ENCODE measurements at regions not wholly inside any gene's neighbourhood (a gene's known extent, or its start where the extent isn't known, plus 50 kb on each side); places are given as distances from the start of the nearest gene placed in this dataset.

DNA sequence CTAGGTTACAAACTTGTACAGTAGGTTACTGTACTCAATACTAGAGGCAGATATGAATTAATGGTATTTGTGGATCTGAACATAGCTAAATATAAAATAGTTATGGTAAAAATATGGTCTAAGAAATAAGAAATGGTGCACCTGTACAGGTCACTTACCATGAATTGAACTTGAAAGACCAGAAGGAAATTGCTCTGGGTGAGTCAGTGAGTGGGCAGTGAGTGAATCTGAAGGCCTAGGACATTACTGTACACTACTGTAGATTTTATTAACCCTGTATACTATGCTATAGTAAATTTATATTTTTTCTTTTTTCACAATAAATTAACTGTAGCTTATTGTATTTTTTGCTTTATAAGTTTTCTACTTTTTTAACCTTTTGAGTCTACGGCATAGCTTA is 1020.4 kb downstream of the CDH18 start:
- Mint-ChIP-seq H3K36me3 (ENCODE audit: unreplicated experiment) (no peaks in the 10 kb centered on the region), H3K4me3 (ENCODE audit: unreplicated experiment) (no peak overlapping the region), H3K4me1 (ENCODE audit: low read depth, unreplicated experiment) (no peaks in the 10 kb centered on the region), H3K9me3 (ENCODE audit: unreplicated experiment) (no peaks in the 10 kb centered on the region), H3K27me3 (ENCODE audit: unreplicated experiment) (no peaks in the 10 kb centered on the region), H3K27ac (ENCODE audit: unreplicated experiment) (no peak overlapping the region)
- DNase-seq: no peak
- no peak for TF ChIP-seq CTCF (IDR thresholded peaks at IDR 0.05; ENCODE audit: partially characterized antibody, unreplicated experiment)

DNA sequence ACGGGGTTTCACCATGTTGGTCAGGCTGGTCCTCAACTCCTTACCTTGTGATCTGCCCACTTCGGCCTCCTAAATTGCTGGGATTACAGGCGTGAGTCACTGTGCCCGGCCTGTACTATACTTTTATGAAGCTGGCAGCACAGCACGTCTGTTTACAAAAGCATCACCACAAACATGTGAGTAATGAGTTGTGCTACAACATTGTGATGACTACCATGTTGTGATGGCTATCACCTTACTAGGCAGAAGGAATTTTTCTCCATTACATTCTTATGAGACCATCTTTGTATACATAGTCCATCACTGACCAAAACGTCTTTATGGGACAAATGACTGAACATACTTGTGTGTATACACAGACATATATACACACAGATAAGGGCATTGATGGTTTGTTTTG is 1019.0 kb downstream of the CDH18 start:
- H3K4me3 Mint-ChIP-seq (ENCODE audit: unreplicated experiment): no peak overlapping the region
- TF ChIP-seq CTCF (IDR thresholded peaks at IDR 0.05; ENCODE audit: partially characterized antibody, unreplicated experiment): no peak
- H3K9me3 Mint-ChIP-seq (ENCODE audit: unreplicated experiment): no peaks in the 10 kb centered on the region
- no peaks in the 10 kb centered on the region for H3K36me3 Mint-ChIP-seq (ENCODE audit: unreplicated experiment)
- no peaks in the 10 kb centered on the region for H3K4me1 Mint-ChIP-seq (ENCODE audit: low read depth, unreplicated experiment)
- H3K27me3 Mint-ChIP-seq (ENCODE audit: unreplicated experiment): no peaks in the 10 kb centered on the region
- H3K27ac Mint-ChIP-seq (ENCODE audit: unreplicated experiment): no peak overlapping the region
- no peak for DNase-seq

DNA sequence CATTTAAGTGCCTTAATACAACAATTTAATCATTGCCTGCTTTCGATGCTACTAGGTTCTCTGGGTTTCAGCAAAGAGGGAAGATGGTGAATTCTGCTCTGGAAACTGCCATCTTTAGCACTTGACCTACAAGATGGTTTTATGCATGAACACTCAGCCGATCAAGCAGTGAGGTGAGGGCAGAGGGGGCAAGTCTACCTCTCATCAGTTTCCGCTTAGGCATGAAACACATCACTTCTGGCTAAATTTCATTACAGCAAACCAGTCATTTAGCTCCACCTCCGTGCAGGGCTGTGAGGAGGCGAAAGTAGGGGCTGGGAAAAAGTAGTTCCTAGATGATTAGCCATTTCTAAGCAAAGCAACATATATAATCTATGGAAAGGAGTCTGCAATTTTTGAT is 1018.0 kb downstream of the CDH18 start:
- Mint-ChIP-seq H3K36me3 (ENCODE audit: unreplicated experiment) (no peaks in the 10 kb centered on the region), H3K4me3 (ENCODE audit: unreplicated experiment) (no peak overlapping the region), H3K27me3 (ENCODE audit: unreplicated experiment) (no peaks in the 10 kb centered on the region), H3K4me1 (ENCODE audit: low read depth, unreplicated experiment) (no peaks in the 10 kb centered on the region), H3K27ac (ENCODE audit: unreplicated experiment) (no peak overlapping the region), H3K9me3 (ENCODE audit: unreplicated experiment) (no peaks in the 10 kb centered on the region)
- no peak for TF ChIP-seq CTCF (IDR thresholded peaks at IDR 0.05; ENCODE audit: partially characterized antibody, unreplicated experiment)
- DNase-seq: no peak

DNA sequence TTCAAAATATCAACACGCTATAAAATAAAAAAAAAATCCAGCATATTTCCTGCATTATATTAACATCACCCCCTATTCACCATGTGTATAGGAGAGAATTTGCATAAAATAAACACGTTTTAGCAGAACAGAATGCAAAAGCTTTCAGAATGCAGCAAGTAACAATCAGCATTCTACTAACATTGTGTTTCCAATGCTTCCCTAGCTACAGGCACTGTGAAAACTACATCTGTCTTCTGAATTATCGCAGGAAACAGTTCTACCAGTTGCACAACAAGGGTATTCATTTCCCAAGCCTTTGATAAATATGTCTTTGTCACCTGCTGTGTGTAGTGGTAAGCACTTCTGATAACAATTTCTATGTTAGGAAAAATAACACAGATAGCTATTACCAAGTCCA is 1015.8 kb downstream of the CDH18 start:
- no peak overlapping the region for H3K4me3 Mint-ChIP-seq (ENCODE audit: unreplicated experiment)
- H3K36me3 Mint-ChIP-seq (ENCODE audit: unreplicated experiment): no peaks in the 10 kb centered on the region
- H3K27me3 Mint-ChIP-seq (ENCODE audit: unreplicated experiment): no peaks in the 10 kb centered on the region
- H3K9me3 Mint-ChIP-seq (ENCODE audit: unreplicated experiment): no peaks in the 10 kb centered on the region
- DNase-seq: no peak
- H3K27ac Mint-ChIP-seq (ENCODE audit: unreplicated experiment): no peak overlapping the region
- no peaks in the 10 kb centered on the region for H3K4me1 Mint-ChIP-seq (ENCODE audit: low read depth, unreplicated experiment)
- TF ChIP-seq CTCF (IDR thresholded peaks at IDR 0.05; ENCODE audit: partially characterized antibody, unreplicated experiment): no peak

- TF ChIP-seq CTCF (IDR thresholded peaks at IDR 0.05; ENCODE audit: partially characterized antibody, unreplicated experiment): no peak
- Mint-ChIP-seq H3K4me1 (ENCODE audit: low read depth, unreplicated experiment) (no peaks in the 10 kb centered on the region), H3K4me3 (ENCODE audit: unreplicated experiment) (no peak overlapping the region), H3K27ac (ENCODE audit: unreplicated experiment) (no peak overlapping the region), H3K27me3 (ENCODE audit: unreplicated experiment) (no peaks in the 10 kb centered on the region), H3K36me3 (ENCODE audit: unreplicated experiment) (no peaks in the 10 kb centered on the region), H3K9me3 (ENCODE audit: unreplicated experiment) (no peaks in the 10 kb centered on the region)
- DNase-seq: no peak
These were observed 1012.4 kb downstream of the CDH18 start for GRCh38 chr5:18975624-18976023.

All from glutamatergic neuron (in vitro differentiated cells).